Esophagus squamous epithelium (tissue), 4 donors: ENCODE measurements at regions not wholly inside any gene's neighbourhood (a gene's known extent, or its start where the extent isn't known, plus 50 kb on each side); places are given as distances from the start of the nearest gene placed in this dataset.

ENCODE experiments used
- POLR2A ChIP-seq, 4 donors: fragments of 450-650 bp; IDR thresholded peaks; one replicate each; pipeline ENCODE4 v1.6.1; 2017; ENCODE audit warnings: antibody characterized with exemption in 4 of 4, mild to moderate bottlenecking in 4 of 4, moderate library complexity in 3 of 4
- TF ChIP-seq, protein P1 (sequence below), 6 experiments: fragments of 450-650 bp in 4 of 6; fragments of 200-600 bp in 2 of 6; sonication (generic) in 2 of 6; IDR thresholded peaks; one replicate each; pipeline ENCODE4 v1.5.1; 2016 to 2019; ENCODE audit warnings: antibody characterized with exemption in 6 of 6, mild to moderate bottlenecking in 4 of 6, moderate library complexity in 4 of 6

DNA sequence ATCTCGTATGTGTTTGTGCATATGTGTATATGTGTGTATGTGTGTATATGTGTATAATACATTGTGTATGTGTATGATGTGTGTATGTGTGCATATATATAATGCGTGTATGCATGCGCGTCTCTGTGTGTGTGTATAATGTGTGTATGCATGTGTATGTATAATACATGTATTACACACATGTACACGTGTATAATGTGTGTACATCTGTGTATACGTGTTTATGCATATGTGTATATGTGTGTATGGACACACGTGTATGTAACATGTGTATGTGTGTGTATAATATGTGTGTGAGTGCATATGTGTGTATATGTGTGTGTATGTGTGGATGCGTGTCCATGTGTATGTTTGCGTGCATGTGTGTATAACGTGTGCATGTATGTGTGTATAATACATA is 433.7 kb upstream of the RBFOX1 start:
- TF ChIP-seq, protein P1, sequence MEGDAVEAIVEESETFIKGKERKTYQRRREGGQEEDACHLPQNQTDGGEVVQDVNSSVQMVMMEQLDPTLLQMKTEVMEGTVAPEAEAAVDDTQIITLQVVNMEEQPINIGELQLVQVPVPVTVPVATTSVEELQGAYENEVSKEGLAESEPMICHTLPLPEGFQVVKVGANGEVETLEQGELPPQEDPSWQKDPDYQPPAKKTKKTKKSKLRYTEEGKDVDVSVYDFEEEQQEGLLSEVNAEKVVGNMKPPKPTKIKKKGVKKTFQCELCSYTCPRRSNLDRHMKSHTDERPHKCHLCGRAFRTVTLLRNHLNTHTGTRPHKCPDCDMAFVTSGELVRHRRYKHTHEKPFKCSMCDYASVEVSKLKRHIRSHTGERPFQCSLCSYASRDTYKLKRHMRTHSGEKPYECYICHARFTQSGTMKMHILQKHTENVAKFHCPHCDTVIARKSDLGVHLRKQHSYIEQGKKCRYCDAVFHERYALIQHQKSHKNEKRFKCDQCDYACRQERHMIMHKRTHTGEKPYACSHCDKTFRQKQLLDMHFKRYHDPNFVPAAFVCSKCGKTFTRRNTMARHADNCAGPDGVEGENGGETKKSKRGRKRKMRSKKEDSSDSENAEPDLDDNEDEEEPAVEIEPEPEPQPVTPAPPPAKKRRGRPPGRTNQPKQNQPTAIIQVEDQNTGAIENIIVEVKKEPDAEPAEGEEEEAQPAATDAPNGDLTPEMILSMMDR (IDR thresholded peaks at IDR 0.05), result no peak
- no peak for TF ChIP-seq POLR2A (IDR thresholded peaks at IDR 0.05)
